ENCODE measurements at regions not wholly inside any gene's neighbourhood (a gene's known extent, or its start where the extent isn't known, plus 50 kb on each side); places are given as distances from the start of the nearest gene placed in this dataset.

DNA sequence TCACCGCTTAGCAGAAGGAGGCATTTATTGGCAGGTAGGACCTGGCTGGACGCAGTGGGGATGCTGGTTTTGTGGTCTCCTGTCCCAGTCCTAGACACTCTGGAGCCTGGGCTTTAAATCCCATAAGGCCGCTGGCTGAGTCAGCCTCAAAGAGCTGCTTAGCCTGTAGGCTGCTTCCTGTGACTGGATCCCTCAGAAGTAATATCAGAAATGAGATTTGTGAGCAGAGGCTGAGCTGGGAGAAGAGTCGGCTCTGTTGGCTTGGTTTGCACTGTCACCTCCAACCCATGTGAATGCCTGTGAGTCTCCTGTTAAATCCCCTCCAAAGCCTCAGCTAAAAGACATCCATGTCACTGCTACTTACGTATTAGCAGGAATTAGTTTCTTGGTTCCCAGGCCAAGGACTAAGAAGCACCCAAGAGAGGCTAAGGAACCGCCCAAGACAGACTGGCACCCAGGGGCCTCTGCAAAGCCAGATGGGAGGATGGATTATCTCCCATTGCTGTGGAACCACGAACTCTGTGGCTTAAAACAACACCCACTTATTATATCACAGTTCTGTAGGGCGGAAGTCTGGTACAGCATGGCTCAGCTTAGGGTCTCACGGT lies 289.4 kb downstream of the CDC5L start:
- Histone ChIP-seq H3K9me3 (no peaks in the 10 kb centered on the region), H3K4me3 (ENCODE audit: low read depth in 2 of 2, low read length in 1 of 2) (no peak overlapping the region), H3K4me1 (ENCODE audit: control insufficient read depth in 1 of 2, insufficient read depth in 2 of 2, low read depth in 1 of 2, low read length in 1 of 2) (no peaks in the 10 kb centered on the region), H3K27me3 (ENCODE audit: insufficient read depth) (no peaks in the 10 kb centered on the region), H3F3A (replicated peaks; ENCODE audit: insufficient read depth) (no peaks in the 10 kb centered on the region), H3K4me2 (no peak overlapping the region), H3K36me3 (replicated peaks in 1 of 2; ENCODE audit: control insufficient read depth in 1 of 2, insufficient read depth in 2 of 2, low read length in 1 of 2) (no peaks in the 10 kb centered on the region), H3K79me2 (ENCODE audit: insufficient read depth) (no peaks in the 10 kb centered on the region), H2AFZ (ENCODE audit: low read depth) (no peak overlapping the region), H3K27ac (ENCODE audit: low read depth in 2 of 2, low read length in 1 of 2) (no peak overlapping the region; a peak in 1 of 4 replicates), H3K9ac (no peak overlapping the region), H3K9me2 (no peaks in the 10 kb centered on the region), H4K20me1 (ENCODE audit: insufficient read depth) (no peaks in the 10 kb centered on the region)
- POLR2A ChIA-PET = no interaction called here
- WGBS (ENCODE audit: low lambda C conversion rate) = 85% methylated on average over 3 of the region's 9 CpGs
- no peak for DNase-seq
- TF ChIP-seq MXI1 (IDR thresholded peaks at IDR 0.05; ENCODE audit: low read depth, low read length) (no peak), FOXJ3 (CRISPR knock-in tag; IDR thresholded peaks at IDR 0.05) (no peak), FOSL2 (IDR thresholded peaks at IDR 0.05; ENCODE audit: borderline replicate concordance, low read depth) (no peak), SMC3 (IDR thresholded peaks at IDR 0.05; ENCODE audit: low read depth, low read length) (no peak), TEAD4 (IDR thresholded peaks at IDR 0.05; ENCODE audit: borderline replicate concordance, insufficient read depth) (no peak), RXRA (IDR thresholded peaks at IDR 0.05; ENCODE audit: borderline replicate concordance, low read depth) (no peak), RAD21 (IDR thresholded peaks at IDR 0.05; ENCODE audit: low read length) (no peak), NFIC (IDR thresholded peaks at IDR 0.05; ENCODE audit: borderline replicate concordance) (no peak), NRF1 (IDR thresholded peaks at IDR 0.05; ENCODE audit: low read depth, low read length) (no peak), YY1 (IDR thresholded peaks at IDR 0.05; ENCODE audit: low read depth) (no peak)
- TF ChIP-seq, protein P1, sequence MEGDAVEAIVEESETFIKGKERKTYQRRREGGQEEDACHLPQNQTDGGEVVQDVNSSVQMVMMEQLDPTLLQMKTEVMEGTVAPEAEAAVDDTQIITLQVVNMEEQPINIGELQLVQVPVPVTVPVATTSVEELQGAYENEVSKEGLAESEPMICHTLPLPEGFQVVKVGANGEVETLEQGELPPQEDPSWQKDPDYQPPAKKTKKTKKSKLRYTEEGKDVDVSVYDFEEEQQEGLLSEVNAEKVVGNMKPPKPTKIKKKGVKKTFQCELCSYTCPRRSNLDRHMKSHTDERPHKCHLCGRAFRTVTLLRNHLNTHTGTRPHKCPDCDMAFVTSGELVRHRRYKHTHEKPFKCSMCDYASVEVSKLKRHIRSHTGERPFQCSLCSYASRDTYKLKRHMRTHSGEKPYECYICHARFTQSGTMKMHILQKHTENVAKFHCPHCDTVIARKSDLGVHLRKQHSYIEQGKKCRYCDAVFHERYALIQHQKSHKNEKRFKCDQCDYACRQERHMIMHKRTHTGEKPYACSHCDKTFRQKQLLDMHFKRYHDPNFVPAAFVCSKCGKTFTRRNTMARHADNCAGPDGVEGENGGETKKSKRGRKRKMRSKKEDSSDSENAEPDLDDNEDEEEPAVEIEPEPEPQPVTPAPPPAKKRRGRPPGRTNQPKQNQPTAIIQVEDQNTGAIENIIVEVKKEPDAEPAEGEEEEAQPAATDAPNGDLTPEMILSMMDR (IDR thresholded peaks at IDR 0.05) = no peak
- TF ChIP-seq, protein P2, sequence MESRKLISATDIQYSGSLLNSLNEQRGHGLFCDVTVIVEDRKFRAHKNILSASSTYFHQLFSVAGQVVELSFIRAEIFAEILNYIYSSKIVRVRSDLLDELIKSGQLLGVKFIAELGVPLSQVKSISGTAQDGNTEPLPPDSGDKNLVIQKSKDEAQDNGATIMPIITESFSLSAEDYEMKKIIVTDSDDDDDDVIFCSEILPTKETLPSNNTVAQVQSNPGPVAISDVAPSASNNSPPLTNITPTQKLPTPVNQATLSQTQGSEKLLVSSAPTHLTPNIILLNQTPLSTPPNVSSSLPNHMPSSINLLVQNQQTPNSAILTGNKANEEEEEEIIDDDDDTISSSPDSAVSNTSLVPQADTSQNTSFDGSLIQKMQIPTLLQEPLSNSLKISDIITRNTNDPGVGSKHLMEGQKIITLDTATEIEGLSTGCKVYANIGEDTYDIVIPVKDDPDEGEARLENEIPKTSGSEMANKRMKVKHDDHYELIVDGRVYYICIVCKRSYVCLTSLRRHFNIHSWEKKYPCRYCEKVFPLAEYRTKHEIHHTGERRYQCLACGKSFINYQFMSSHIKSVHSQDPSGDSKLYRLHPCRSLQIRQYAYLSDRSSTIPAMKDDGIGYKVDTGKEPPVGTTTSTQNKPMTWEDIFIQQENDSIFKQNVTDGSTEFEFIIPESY (IDR thresholded peaks at IDR 0.05; ENCODE audit: borderline replicate concordance, low read depth) = no peak
- TF ChIP-seq, protein P3, sequence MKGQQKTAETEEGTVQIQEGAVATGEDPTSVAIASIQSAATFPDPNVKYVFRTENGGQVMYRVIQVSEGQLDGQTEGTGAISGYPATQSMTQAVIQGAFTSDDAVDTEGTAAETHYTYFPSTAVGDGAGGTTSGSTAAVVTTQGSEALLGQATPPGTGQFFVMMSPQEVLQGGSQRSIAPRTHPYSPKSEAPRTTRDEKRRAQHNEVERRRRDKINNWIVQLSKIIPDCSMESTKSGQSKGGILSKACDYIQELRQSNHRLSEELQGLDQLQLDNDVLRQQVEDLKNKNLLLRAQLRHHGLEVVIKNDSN (IDR thresholded peaks at IDR 0.05; ENCODE audit: borderline replicate concordance, low read depth) = no peak
- TF ChIP-seq, protein P4, sequence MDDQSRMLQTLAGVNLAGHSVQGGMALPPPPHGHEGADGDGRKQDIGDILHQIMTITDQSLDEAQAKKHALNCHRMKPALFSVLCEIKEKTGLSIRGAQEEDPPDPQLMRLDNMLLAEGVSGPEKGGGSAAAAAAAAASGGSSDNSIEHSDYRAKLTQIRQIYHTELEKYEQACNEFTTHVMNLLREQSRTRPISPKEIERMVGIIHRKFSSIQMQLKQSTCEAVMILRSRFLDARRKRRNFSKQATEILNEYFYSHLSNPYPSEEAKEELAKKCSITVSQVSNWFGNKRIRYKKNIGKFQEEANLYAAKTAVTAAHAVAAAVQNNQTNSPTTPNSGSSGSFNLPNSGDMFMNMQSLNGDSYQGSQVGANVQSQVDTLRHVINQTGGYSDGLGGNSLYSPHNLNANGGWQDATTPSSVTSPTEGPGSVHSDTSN (IDR thresholded peaks at IDR 0.05) = no peak
- CTCF ChIA-PET = interaction anchor here (2.8 kb wide), 1 partner anchor 22 kb away, joined by 10 read pairs; no protein-coding TSS in a partner anchor

Measured in SK-N-SH (cell line).